GM21367 (cell line): ENCODE measurements at regions not wholly inside any gene's neighbourhood (a gene's known extent, or its start where the extent isn't known, plus 50 kb on each side); places are given as distances from the start of the nearest gene placed in this dataset.
"Not testable (repeated sequence)": the region's sequence is repeated elsewhere in the genome, so short reads cannot be mapped to it uniquely, and the experiment has no call there.

Experiments used
- ATAC-seq: cut with Tn5 transposase; IDR thresholded peaks from one replicate; pipeline ENCODE4 v1.9.1; 2021; ENCODE audit not compliant: unreplicated experiment

DNA sequence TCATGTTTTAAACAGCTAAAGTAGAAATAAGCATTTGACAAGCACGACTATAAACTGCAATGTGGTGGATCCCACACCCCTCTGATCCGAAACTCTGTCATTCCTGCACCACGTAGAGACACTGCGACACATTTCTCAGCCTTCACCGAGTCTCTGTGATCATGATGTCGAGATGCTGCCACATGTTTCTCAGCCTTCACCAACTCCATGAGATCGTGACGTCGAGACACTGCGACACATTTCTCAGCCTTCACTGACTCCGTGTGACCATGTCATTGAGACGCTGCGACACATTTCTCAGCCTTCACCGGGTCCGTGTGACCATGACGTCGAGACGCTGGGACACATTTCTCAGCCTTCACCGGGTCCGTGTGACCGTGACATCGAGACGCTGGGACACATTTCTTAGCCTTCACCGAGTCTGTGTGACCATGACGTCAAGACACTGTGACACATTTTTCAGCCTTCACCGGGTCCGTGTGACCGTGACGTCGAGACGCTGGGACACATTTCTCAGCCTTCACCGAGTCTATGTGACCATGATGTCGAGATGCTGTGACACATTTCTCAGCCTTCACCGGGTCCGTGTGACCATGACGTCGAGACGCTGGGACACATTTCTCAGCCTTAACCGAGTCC lies 143.0 kb downstream of the TTLL2 start:
- ATAC-seq: no peak

DNA sequence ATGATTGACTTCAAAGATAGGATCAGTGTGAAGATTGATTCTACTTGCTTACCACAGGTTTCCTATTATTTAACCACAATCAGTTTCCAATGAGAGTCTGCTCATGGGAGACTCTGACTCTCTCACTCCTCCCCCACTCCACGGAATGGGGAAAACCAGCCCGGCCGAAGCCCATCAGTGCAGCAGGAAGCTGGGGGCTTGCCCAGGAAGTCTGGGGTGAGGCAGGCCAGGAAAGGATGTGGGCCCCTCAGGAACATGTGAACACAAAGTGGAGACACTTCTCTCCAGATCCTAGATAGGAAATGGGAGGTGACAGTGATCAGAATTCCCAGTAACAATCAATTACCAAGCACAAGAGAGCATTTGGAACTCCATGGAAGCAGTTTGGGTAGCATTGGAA lies 144.2 kb downstream of the TTLL2 start:
- ATAC-seq: no peak

- no peak for ATAC-seq
Observed at GRCh38 chr6:167469672-167470071, 144.8 kb downstream of the TTLL2 start.

DNA sequence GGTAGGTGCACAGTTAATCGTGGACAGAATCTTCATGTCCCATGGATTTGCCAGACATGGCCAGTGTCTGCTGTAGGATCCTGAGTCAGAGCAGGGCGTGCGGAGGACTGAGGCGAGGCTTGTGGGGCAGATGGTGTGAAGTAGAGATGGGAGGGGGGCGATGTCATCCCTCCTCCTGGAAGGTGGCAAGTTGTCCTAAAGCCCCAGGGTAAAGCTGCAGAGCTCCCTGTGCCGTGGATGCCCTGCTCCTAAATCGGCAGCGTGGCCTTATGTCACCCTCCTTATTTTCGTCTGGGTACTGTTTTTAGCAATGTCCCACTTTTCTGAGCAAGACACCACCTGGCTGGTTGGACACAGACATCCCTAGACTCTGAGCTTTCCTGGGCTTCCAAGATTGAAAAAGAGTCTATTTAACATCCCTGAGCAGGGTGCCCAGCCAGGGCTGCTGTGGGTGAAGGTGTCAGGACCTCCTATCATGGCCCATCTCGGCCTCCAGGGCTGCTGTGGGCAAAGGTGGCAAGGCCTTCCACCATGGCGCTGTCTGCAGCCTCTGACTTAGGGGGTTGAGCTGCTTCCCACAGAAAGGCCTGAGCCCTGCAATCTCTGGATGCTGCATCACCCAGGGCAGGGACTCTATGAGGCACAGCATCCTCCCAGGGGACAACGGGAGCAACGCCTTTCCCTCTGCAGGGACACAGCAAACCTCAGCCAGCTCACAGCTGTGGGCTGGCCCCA lies 145.4 kb downstream of the TTLL2 start:
- ATAC-seq: no peak

- ATAC-seq: no peak
Observed at GRCh38 chr6:167470836-167471547, 146.1 kb downstream of the TTLL2 start.

DNA sequence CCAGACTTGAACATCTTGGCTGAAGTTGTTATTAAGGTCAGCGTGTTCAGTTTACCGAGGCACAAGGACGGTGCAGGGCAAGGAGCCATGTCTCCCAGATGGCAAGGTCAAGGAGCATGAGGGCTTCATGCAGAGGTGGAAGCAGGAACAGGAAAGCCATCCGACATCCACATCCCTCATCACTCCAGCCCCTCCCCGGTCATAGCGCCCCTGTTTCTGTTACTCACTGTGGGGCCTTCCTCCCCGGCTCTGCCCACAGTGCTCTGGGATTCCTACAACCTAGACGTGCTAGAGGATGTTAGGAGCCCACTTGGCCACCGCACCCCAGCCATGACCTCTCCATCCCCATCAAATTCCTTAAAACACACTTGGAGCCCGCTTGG lies 146.7 kb downstream of the TTLL2 start:
- ATAC-seq: no peak

DNA sequence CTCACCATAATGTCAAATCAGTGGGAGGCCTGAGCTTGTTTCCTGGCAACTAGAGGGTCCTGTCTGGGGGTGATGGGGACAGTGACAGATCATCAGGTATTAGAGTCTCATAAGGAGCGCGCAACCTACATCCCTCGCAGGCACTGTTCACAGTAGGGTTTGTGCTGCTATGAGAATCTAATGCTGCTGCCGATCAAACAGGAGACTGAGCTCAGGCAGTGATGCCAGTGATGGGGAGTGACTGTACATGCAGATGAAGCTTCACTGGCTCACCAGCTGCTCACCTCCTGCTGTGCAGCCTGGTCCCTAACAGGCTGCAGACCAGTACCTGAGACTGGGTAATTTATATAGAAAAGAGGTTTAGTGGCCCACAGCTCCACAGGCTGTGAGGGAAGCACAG lies 147.3 kb downstream of the TTLL2 start:
- no peak for ATAC-seq

GRCh38 chr6:167472880-167473279 lies 148.0 kb downstream of the TTLL2 start:
- no peak for ATAC-seq

- ATAC-seq: no peak
Observed at GRCh38 chr6:167474171-167474570, 149.3 kb downstream of the TTLL2 start.

DNA sequence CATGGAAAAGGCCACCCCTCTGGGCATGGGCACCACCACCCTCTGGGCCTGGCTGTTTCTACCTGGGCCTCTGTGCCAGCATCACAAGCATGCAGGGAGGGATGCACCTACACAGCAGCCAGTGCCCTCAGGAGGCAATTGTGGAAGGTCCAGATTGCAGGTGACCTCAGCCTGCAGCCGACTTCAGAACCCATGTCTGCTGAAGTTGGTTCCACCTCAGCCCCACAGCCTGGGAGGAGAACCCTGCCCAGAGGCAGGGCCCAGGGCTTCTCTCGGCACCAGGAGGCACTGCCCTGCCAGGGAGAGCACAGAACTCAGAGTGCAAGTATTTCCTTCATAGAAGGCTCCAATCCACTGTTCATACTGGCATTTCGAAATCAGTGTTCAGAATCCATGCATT lies 149.8 kb downstream of the TTLL2 start:
- ATAC-seq: no peak

- no peak for ATAC-seq
Observed at GRCh38 chr6:167475947-167476346, 151.1 kb downstream of the TTLL2 start.

DNA sequence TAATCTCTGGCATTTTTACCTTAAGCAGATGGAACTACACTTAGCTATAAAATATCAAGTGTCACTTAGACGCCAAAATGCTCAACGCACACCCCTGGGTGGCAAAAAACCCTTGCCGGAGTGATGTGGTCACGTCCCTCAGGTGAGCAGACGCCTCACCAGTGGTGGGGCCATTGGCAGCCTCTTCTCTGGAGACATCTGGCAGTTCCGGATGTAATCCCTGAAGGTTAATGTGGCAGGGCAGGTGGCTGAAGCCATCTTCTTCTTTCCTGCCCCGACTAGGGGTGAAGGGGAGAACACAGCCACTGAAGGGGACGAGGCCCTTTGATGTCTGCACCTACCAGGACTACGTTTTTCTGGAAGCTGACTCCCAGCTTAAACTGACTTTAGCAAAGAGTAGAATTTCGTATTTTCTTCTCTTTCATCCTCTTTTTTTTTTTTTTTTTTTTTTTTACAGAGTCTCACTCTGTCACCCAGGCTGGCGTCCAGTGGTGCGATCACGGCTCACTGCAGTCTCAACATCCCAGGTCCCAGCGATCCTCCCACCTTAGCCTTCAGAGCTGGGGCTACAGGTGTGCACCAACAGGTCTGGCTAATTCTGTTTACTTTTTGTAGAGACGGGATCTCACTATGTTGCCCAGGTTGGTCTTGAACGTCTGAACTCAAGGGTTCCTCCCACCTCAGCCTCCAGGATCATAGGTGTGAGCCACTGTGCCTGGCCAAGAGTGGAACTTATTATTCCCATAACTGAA lies 152.1 kb downstream of the TTLL2 start:
- ATAC-seq: no peak

DNA sequence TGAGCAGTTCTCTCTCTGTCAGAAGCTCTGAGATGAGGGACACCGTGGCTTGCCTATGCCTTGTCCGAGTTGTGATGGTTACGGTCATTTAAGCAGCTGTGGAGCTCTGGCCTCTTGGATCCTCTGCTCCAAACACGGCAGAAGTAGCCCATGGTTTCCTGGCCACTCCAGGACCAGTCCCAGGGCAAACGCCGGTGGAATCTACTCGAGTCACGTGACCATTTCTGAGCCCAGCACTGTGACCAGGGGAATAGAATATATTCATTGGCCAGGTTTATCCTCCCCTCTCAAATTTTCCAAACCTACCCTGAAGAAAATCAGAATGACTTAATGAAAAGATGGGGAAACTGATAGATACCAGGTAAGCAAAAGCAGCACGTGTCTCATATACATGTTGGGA lies 152.8 kb downstream of the TTLL2 start:
- no peak for ATAC-seq

GRCh38 chr6:167479301-167479700 lies 154.4 kb downstream of the TTLL2 start:
- ATAC-seq: no peak

GRCh38 chr6:167479901-167480648 lies 155.2 kb downstream of the TTLL2 start:
- ATAC-seq: no peak

- no peak for ATAC-seq
Observed at GRCh38 chr6:167481307-167481926, 156.5 kb downstream of the TTLL2 start.

DNA sequence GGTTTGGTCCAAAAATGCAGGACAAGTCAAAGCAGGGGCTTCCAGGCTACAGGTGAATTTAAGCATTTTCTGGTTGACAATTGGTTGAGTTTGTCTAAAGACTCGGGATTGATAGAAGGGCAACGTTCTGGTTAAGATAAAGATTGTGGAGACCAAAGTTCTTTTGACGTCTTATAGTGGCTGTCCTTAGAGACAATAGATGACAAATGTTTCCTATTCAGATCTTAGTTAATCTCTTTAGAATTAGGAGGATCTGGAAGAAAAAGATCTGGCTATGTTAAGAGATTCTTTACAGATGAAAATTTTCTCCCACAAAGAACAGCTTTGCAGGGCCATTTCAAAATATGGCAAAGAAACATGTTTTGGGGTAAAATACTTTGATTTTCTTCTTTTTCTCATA lies 157.9 kb downstream of the TTLL2 start:
- not testable (repeated sequence) for ATAC-seq

DNA sequence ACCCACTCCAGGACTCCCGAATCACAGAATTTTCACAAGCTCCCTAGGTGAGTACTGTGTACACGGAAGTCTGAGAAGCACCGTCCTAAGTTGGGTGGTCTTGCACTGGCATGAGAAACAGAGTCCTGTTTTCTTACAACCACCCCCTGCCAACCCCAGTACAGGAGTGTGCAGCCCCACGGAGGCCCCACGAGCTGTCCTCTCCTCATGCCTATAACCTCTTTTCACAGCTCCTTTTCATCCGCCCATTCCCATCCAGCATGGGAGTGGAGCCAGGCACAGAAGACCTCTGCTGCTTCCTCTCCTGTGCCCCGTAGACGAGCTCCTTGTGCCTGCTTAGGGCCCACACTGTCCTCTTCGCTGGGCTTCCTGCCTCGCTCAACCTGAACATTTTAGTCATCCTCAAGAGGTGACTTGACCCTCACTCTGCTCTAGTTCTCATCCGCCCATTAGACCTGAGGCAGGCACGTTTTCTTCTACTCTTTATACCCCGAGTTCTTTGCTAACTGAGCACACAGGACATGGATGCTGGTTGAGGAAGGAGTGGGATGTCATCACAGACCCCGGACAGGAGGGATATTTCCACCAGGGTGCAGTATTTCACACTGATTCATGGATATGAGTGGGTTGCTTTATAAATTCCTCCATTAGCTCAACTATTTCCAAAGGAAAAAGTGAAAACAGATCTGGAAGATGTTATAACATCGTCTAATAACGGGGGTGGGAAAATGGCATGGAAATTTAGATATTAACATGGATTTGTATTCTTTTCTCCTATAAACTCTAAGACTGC lies 160.5 kb downstream of the TTLL2 start:
- no peak for ATAC-seq
